ENCODE measurements at regions not wholly inside any gene's neighbourhood (a gene's known extent, or its start where the extent isn't known, plus 50 kb on each side); places are given as distances from the start of the nearest gene placed in this dataset.

GRCh38 chr13:77465603-77466195 is 69.8 kb upstream of the SCEL start:
- TF ChIP-seq CTCF (IDR thresholded peaks at IDR 0.05; ENCODE audit: low read depth, low read length) = no peak
- no peak for DNase-seq (ENCODE audit: extremely low read depth, low read depth)

- TF ChIP-seq CTCF (IDR thresholded peaks at IDR 0.05; ENCODE audit: low read depth, low read length) = no peak
- DNase-seq (ENCODE audit: extremely low read depth, low read depth) = no peak
These were observed 75.3 kb upstream of the SCEL start for GRCh38 chr13:77460195-77460594.

- DNase-seq (ENCODE audit: extremely low read depth, low read depth) = no peak
- no peak for TF ChIP-seq CTCF (IDR thresholded peaks at IDR 0.05; ENCODE audit: low read depth, low read length)
These were observed 75.9 kb upstream of the SCEL start for GRCh38 chr13:77459592-77459991.

GRCh38 chr13:77458736-77459135 is 76.8 kb upstream of the SCEL start:
- no peak for DNase-seq (ENCODE audit: extremely low read depth, low read depth)
- no peak for TF ChIP-seq CTCF (IDR thresholded peaks at IDR 0.05; ENCODE audit: low read depth, low read length)

GRCh38 chr13:77457966-77458365 is 77.5 kb upstream of the SCEL start:
- no peak for DNase-seq (ENCODE audit: extremely low read depth, low read depth)
- no peak for TF ChIP-seq CTCF (IDR thresholded peaks at IDR 0.05; ENCODE audit: low read depth, low read length)

- DNase-seq (ENCODE audit: extremely low read depth, low read depth) = no peak
- TF ChIP-seq CTCF (IDR thresholded peaks at IDR 0.05; ENCODE audit: low read depth, low read length) = no peak
These were observed 79.2 kb upstream of the SCEL start for GRCh38 chr13:77456271-77456670.

GRCh38 chr13:77449265-77449664 is 86.2 kb upstream of the SCEL start:
- no peak for DNase-seq (ENCODE audit: extremely low read depth, low read depth)

More at GRCh38 chr13:77449265-77449664, 86.2 kb upstream of the SCEL start:
- no peak for TF ChIP-seq CTCF (IDR thresholded peaks at IDR 0.05; ENCODE audit: low read depth, low read length)
